Left lung (tissue), 4 donors: ENCODE measurements at regions not wholly inside any gene's neighbourhood (a gene's known extent, or its start where the extent isn't known, plus 50 kb on each side); places are given as distances from the start of the nearest gene placed in this dataset.

Experiments
- ATAC-seq: fragments of 200-7000 bp; cut with Tn5 transposase; one replicate; pipeline ENCODE4 v1.9.1; 2020; ENCODE audit warnings: moderate library complexity
- DNase-seq, 4 donors: peaks; one replicate each; pipeline ENCODE4 v3.0.0-alpha.2; 2013 to 2020
- H3K27ac ChIP-seq, 2 donors: fragments of 200-600 bp; sonication (generic) in 1 of 2; one replicate each; pipeline versions ENCODE4 v1.5.0 to v1.8.0; 2020 to 2021
- H3K27me3 ChIP-seq, 2 donors: fragments of 200-600 bp; sonication (generic) in 1 of 2; one replicate each; pipeline versions ENCODE4 v1.5.0 to v1.8.0; 2020 to 2021
- H3K36me3 ChIP-seq, 2 donors: fragments of 200-600 bp; sonication (generic) in 1 of 2; one replicate each; pipeline versions ENCODE4 v1.5.0 to v1.8.0; 2020 to 2021
- H3K4me1 ChIP-seq, 2 donors: fragments of 200-600 bp; one replicate each; pipeline ENCODE4 v1.8.0; 2021
- H3K4me3 ChIP-seq, 2 donors: fragments of 200-600 bp; sonication (generic) in 1 of 2; one replicate each; pipeline versions ENCODE4 v1.5.0 to v1.8.0; 2020 to 2021; ENCODE audit warnings: mild to moderate bottlenecking in 1 of 2
- H3K9me3 ChIP-seq, 2 donors: fragments of 200-600 bp; sonication (generic) in 1 of 2; one replicate each; pipeline versions ENCODE4 v1.5.0 to v1.8.0; 2020 to 2021
- intact Hi-C, 2 donors: fragments of 100-400 bp; cut with DNase I; formaldehyde crosslinking; loops; one replicate each; pipeline versions ENCODE4 v1.11.2 to v1.14.2; 2022
- TF ChIP-seq, protein P1 (sequence below), 2 donors: fragments of 200-600 bp; sonication (generic) in 1 of 2; IDR thresholded peaks; one replicate each; pipeline versions ENCODE4 v1.5.0 to v1.8.0; 2021; ENCODE audit warnings: antibody characterized with exemption in 2 of 2
- donor health status: DM: no; HTN: yes; CAD: no.
- donor health status: DM: no; HTN: no; CAD: no.

DNA sequence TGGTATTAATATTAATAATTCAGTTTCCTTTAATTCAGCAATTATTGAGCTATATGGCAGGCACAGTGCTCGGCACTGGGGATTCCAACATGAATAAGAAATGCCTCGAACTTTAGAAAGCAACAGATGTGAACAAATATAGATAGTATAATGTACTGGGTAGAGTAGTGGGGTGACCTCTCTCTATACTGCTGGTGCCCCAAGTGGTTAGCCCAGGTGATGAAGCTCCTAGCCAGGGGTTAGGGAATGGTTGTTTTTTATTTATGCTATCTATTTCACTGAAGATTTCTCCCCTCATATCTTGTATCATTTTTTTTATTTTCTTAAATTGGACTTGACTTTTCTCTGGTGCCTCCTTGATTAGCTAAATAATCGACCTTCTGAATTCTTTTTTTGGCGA, 62.1 kb downstream of the BHLHE40 start:
- Histone ChIP-seq H3K27me3 (no peaks in the 10 kb centered on the region), H3K4me1 (no peaks in the 10 kb centered on the region), H3K4me3 (no peak overlapping the region), H3K27ac (no peak overlapping the region), H3K9me3 (no peaks in the 10 kb centered on the region), H3K36me3 (no peaks in the 10 kb centered on the region)
- DNase-seq: no peak
- TF ChIP-seq, protein P1, sequence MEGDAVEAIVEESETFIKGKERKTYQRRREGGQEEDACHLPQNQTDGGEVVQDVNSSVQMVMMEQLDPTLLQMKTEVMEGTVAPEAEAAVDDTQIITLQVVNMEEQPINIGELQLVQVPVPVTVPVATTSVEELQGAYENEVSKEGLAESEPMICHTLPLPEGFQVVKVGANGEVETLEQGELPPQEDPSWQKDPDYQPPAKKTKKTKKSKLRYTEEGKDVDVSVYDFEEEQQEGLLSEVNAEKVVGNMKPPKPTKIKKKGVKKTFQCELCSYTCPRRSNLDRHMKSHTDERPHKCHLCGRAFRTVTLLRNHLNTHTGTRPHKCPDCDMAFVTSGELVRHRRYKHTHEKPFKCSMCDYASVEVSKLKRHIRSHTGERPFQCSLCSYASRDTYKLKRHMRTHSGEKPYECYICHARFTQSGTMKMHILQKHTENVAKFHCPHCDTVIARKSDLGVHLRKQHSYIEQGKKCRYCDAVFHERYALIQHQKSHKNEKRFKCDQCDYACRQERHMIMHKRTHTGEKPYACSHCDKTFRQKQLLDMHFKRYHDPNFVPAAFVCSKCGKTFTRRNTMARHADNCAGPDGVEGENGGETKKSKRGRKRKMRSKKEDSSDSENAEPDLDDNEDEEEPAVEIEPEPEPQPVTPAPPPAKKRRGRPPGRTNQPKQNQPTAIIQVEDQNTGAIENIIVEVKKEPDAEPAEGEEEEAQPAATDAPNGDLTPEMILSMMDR (IDR thresholded peaks at IDR 0.05): no peak
- ATAC-seq: no peak
- intact Hi-C loops: no loop called here

GRCh38 chr3:5045961-5046360, 66.7 kb downstream of the BHLHE40 start:
- no peak overlapping the region for H3K4me3 ChIP-seq
- DNase-seq (no peak), ATAC-seq (peak; percentile 67)
- peak overlapping the region in 1 of 2 donors; percentile 4 for H3K27ac ChIP-seq
- H3K36me3 ChIP-seq: no peaks in the 10 kb centered on the region
- intact Hi-C loops: no loop called here
- no peaks in the 10 kb centered on the region for H3K27me3 ChIP-seq
- TF ChIP-seq, protein P1 (IDR thresholded peaks at IDR 0.05): no peak
- H3K4me1 ChIP-seq: no peaks in the 10 kb centered on the region
- peaks cover 0 to 12% of the 10 kb centered on the region in 2 donors for H3K9me3 ChIP-seq

- Histone ChIP-seq H3K9me3 (peaks cover 0 to 12% of the 10 kb centered on the region in 2 donors), H3K4me1 (peaks cover 0 to under 1% of the 10 kb centered on the region in 2 donors), H3K36me3 (no peaks in the 10 kb centered on the region), H3K27ac (no peak overlapping the region), H3K27me3 (no peaks in the 10 kb centered on the region), H3K4me3 (no peak overlapping the region)
- TF ChIP-seq, protein P1 (IDR thresholded peaks at IDR 0.05): no peak
- peak; percentile 15 for ATAC-seq
- intact Hi-C loops: no loop called here
- DNase-seq: no peak
Observed at GRCh38 chr3:5047764-5048419, 68.7 kb downstream of the BHLHE40 start.

DNA sequence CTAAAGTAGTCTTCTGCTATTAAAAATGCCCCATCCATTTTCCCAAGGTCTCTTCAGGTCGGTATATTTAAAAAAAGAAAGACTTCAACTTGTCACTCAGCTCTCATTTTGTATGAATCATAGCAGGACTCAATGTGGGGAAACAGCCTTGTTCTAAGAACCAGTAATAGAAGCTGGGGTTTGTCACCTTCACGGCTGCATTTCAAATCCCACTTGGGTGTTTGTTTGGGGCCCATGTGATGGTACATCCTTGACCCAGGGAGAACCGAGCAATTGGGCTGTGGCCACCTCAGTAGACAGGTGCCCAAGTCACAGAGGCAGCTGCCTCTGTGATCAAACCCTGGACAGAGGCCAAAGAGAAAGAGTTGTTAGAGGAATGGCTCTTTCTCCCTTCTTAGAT, 70.3 kb upstream of the ARL8B start:
- ATAC-seq (peak; percentile 2), DNase-seq (no peak)
- no peak overlapping the region for H3K4me3 ChIP-seq
- TF ChIP-seq, protein P1 (IDR thresholded peaks at IDR 0.05): no peak
- no peaks in the 10 kb centered on the region for H3K36me3 ChIP-seq
- no peak overlapping the region for H3K27ac ChIP-seq
- H3K9me3 ChIP-seq: peaks cover 0 to 12% of the 10 kb centered on the region in 2 donors
- peaks cover 0 to 36% of the 10 kb centered on the region in 2 donors for H3K4me1 ChIP-seq
- no peaks in the 10 kb centered on the region for H3K27me3 ChIP-seq
- intact Hi-C loops: no loop called here

GRCh38 chr3:5052247-5052646, 69.8 kb upstream of the ARL8B start:
- peaks cover under 1 to 41% of the 10 kb centered on the region in 2 donors for H3K4me1 ChIP-seq
- ATAC-seq (no peak), DNase-seq (no peak)
- no peaks in the 10 kb centered on the region for H3K36me3 ChIP-seq
- TF ChIP-seq, protein P1 (IDR thresholded peaks at IDR 0.05): no peak
- H3K4me3 ChIP-seq: no peak overlapping the region
- no peak overlapping the region for H3K27ac ChIP-seq
- no peaks in the 10 kb centered on the region for H3K27me3 ChIP-seq
- H3K9me3 ChIP-seq: peaks cover 0 to 11% of the 10 kb centered on the region in 2 donors
- intact Hi-C loops: no loop called here
